GM11168 (cell line): ENCODE measurements at regions not wholly inside any gene's neighbourhood (a gene's known extent, or its start where the extent isn't known, plus 50 kb on each side); places are given as distances from the start of the nearest gene placed in this dataset.
"Not testable (repeated sequence)": the region's sequence is repeated elsewhere in the genome, so short reads cannot be mapped to it uniquely, and the experiment has no call there.

ENCODE experiments used
- in situ Hi-C: fragments of 300-500 bp; cut with MboI; formaldehyde crosslinking; loops from one replicate; pipeline ENCODE4 v1.12.0; 2022; ENCODE audit warnings: low sequenced_read_pairs; ENCODE audit not compliant: unreplicated experiment

DNA sequence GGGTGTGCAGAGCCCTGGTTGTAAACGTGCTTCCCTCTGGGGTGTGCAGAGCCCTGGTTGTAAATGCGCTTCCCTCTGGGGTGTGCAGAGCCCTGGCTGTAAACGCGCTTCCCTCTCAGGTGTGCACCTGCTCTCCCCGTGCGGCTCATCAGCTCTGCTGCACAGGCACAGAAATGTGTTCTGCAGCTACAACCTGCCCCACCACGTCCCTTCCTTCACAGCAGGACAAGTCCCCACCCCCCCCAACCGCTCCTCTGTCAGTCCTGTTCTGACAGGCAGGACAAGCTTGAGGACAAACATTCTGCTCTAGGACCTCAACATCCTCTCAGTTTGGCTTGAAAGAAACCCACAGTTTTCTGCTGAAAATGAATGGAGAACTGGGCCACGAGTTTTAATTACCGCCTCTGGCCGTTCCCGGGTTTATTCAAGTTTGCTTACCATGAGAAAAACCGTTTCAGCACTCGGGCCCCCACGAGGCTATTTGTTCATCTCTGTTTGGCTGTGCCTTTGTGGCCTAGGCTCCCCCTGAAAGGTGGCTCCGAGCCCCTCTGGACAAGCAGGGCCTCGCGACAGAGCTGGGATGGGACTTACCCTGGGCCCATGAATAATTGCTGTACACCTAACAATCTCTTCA, 81.0 kb upstream of the ASB18 start:
- in situ Hi-C loops, result loop anchor here (10.0 kb wide), 1 partner anchor 710 kb away; no protein-coding TSS in a partner anchor

DNA sequence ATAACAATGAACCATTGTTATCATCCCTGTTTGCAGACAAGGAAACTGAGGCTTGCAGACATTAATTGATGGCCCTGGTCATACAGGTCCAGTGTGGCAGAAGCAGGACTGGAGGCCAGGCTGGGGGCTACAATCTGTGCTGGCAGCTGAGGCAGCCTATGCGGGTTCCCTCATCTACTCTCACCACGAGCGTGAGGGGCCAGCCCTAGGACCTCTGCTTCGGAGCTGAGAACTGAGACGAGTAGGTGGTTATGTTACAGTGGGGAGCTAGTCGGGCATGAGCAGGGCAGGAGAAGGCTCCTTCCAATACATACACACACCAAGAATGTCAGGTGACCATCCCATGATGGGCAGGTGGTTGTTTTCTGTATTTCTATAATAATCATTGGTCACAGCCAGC, 82.2 kb upstream of the ASB18 start:
- in situ Hi-C loops, result loop anchor here (10.0 kb wide), 1 partner anchor 708 kb away; no protein-coding TSS in a partner anchor

- in situ Hi-C loops, result loop anchor here (10.0 kb wide), 1 partner anchor 707 kb away; no protein-coding TSS in a partner anchor
Observed at GRCh38 chr2:236348279-236348678, 84.1 kb upstream of the ASB18 start.

DNA sequence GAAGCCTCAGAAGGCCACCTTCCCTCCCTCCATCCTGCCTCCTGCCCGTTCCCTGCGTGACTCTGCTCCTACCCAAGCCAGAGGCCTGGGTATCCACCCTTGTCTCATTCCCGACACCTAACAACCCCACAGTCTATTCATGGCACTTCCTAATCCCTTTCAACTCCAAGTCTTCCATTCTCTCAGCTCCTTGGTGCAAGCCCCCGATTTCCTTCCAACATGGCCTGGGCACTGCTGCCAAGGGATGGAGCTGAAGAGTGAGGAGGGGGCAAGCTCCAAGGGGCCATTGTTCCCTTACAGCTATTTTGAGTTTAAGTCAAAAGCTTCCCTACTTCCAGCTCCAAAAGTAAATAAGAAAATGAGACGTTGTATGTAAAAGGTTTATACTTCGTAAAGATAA, 84.8 kb upstream of the ASB18 start:
- in situ Hi-C loops, result loop anchor here (10.0 kb wide), 1 partner anchor 706 kb away; no protein-coding TSS in a partner anchor

GRCh38 chr2:236350426-236350825, 86.2 kb upstream of the ASB18 start:
- in situ Hi-C loops, result no loop called here

DNA sequence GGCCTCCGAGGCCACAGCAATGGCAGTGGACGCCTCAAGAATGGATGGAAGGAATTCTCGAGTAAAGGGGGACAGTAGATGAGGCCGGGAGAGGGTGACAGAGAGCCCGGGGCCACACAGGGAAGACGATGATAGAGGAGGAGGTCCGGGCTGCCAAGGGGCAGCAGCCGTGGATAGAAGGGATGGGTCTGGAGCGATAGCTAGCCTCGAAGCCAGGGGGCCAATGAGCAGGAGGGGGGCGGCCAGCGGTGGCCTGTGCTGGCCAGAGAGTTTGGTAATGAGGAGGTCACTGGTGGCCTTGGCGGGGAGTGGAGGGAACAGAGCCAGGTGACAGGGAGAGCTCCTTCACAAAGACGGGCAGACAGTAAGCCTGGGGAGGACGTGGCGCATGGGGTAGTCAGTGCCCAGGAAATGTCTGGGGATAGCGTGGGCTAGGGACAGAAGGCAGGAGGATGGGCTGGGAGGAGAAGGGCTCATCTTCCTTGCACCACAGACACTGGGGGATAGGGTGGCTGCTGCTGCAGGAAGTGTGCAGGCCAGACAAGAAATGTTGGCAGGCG, 87.8 kb upstream of the ASB18 start:
- in situ Hi-C loops, result no loop called here

DNA sequence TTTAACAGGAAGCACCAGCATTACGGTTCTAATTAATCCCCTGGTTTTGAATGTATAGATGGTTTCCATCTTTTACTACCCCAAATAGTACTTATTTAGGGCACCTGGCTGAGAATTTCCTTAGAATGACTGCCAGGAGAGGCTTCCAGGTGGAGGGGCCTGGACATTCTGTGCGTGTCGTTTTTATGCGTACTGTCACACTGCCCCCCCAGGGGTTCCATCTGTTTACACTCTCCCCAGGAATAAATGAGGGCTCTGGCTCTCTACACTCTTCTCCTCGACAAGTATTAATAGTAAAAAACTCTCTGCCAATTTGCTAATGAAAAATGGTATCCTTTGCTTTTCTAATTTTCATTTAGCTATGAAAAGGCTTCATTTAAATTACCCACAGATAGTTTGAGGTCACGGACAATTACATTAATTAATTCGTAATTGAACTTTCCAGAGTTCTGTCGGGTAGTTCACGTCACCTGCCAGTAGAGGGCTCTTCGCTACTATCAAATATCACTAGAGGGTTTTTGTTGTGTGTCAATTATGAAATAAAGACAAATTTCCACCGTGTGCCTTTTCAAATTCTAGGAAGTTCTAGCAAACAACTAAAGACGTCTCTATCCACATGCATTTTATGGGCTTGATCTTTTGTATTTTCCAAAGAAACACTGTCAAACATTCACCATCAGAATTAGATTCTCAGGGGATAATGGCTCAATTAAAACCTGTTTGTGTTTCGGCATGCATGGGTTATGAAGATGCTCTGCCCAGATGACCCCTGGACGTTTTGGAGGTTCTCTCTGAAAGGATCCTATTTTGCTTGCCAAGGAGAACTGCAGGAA, 88.8 kb upstream of the ASB18 start:
- in situ Hi-C loops, result no loop called here

DNA sequence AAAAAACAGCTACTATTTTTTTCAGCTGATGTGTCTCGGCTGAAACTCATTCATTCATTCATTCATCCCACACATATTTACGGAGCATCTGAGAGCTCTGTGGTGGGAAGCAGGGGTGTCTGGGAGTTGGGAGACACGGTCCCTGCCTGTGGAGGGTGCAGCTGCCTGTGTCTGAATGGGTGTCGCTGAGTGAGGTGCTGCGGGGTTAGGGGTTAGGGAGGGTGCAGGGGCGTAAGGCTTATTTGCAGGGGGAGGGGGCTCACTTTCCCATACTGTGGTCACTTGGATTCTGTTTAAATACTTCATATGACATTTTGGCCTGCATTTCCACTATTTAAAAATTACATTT, 89.4 kb upstream of the ASB18 start:
- in situ Hi-C loops, result no loop called here

- in situ Hi-C loops, result no loop called here
Observed at GRCh38 chr2:236354056-236354940, 90.1 kb upstream of the ASB18 start.

- in situ Hi-C loops, result no loop called here
Observed at GRCh38 chr2:236354973-236355595, 90.9 kb upstream of the ASB18 start.

DNA sequence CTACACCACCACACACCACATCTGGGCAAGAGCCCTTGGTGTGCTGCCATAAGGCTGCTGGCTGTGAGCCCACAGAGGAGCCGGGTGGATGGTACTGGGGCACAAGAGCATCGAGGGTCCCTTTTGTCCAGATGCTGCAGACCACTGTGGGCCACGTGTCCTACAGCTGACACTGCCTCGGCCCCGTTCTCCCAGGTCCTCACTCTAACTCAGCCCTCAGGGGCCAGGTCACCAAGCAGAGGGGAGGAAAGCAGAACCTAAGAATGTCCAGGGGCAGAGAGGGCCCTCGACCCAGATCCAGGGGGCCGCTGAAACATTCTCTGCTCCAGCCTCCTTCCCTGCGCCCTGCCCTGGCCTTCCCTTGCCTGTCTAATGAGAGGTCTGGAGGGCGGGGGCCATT, 91.7 kb upstream of the ASB18 start:
- in situ Hi-C loops, result no loop called here

DNA sequence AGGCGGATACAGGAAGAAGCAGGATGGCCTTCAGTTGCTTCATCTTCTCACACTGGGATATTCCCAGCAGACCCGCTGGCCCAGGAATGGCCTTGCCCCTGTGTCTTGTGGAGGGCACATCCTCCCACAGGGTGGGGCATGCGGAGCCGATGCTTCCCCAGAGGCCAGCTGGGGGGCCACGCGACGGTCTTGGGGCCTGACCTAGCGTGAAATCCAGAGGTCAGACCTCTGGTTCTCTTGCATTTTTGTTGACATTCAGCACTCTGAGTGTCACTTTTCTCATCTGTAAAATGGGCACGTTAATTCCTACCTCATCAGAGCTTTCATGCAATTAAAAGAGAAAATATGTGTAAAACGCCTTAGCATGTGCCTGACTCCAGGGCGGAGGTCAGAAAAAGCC, 92.1 kb upstream of the ASB18 start:
- in situ Hi-C loops, result not testable (repeated sequence)

GRCh38 chr2:236358482-236358881, 94.3 kb upstream of the ASB18 start:
- in situ Hi-C loops, result not testable (repeated sequence)

GRCh38 chr2:236359426-236360045, 95.3 kb upstream of the ASB18 start:
- in situ Hi-C loops, result no loop called here

- in situ Hi-C loops, result no loop called here
Observed at GRCh38 chr2:236360496-236360895, 96.3 kb upstream of the ASB18 start.

DNA sequence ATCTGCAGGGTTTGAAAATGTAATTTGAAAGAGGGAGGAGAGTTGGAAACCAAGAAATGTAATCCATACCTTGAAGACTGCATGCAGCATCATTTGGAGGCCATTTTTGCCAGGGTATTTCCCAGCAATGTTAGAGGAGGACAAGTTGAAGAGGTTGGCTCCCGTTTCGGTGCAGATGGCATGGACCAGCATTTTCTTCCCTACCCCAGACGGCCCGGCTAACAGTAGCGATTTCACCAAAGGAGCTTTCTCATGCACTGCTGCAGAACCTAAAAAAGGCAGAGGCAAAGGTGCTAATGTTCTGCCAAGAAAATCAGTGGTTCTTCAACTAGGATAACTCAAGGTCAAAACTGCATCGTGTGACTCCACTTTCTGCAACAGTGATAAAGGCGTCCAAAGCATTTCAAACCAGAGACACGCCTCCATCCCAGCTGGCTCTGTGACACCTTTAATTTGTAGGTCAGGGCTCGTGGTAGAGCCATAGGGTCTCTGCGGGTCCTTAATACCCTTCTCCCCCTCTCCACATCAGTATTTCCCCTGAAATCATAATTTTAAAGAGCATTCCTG, 99.6 kb upstream of the ASB18 start:
- in situ Hi-C loops, result no loop called here

GRCh38 chr2:236365258-236366048, 101.2 kb upstream of the ASB18 start:
- in situ Hi-C loops, result no loop called here

- in situ Hi-C loops, result no loop called here
Observed at GRCh38 chr2:236366049-236366387, 101.8 kb upstream of the ASB18 start.

DNA sequence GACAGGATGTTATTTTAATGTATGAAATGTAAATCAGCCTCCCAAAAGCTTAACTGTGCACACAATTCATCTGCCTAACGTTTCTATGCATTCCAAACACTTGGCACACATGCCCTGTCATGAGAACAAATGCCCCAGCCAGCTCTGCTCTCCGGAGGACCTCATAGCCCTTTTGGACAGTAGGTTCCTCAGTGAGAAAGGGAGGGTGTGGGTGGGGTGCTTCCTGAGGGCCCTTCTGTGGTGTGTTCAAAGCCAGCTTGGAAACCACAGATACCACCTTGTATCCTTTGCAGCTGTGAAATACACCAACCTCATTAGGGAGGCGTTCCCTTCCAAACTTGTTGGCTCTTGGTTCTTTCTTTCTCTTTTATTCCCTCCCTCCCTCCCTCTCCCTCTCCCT, 102.2 kb upstream of the ASB18 start:
- in situ Hi-C loops, result no loop called here
